Esophagus muscularis mucosa (tissue), 4 donors: ENCODE measurements at regions not wholly inside any gene's neighbourhood (a gene's known extent, or its start where the extent isn't known, plus 50 kb on each side); places are given as distances from the start of the nearest gene placed in this dataset.

Source experiments
- CTCF ChIP-seq, 3 experiments: fragments of 200-600 bp in 2 of 3; fragments of 450-650 bp in 1 of 3; sonication (generic) in 2 of 3; IDR thresholded peaks; one replicate each; pipeline ENCODE4 v1.5.1; 2017 to 2019; ENCODE audit warnings: antibody characterized with exemption in 3 of 3, mild to moderate bottlenecking in 2 of 3, moderate library complexity in 1 of 3
- EP300 ChIP-seq: sonication (generic); formaldehyde crosslinking; IDR thresholded peaks from one replicate; pipeline ENCODE4 v1.6.1; 2017; ENCODE audit warnings: antibody characterized with exemption
- POLR2A ChIP-seq: fragments of 450-650 bp; IDR thresholded peaks from one replicate; pipeline ENCODE4 v1.6.1; 2017; ENCODE audit warnings: antibody characterized with exemption, moderate library complexity, mild to moderate bottlenecking, low read depth

DNA sequence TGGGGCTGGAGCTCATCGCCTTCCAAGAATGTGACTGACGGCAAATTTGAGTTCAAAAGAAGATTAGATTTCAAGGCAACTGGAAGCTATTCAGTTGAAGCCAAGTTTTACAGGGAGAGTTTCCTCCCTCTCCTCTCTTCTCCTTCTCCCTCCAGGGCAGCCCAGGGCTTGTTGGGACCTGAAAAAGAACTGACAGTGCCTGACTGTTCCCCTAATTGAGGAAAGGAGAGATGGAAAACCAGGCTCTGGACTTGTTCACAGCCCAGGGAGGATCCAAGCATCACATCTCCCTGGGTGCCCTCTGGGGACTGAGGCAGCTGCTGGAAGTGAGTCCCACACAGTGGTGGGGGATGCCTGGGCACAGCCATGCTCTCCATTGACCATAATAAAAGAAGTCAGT, 88.1 kb downstream of the THNSL2 start:
- TF ChIP-seq CTCF (IDR thresholded peaks at IDR 0.05) (no peak), POLR2A (no peak), EP300 (no peak)
